SK-N-SH (cell line): ENCODE measurements at regions not wholly inside any gene's neighbourhood (a gene's known extent, or its start where the extent isn't known, plus 50 kb on each side); places are given as distances from the start of the nearest gene placed in this dataset.
A peak's percentile ranks its signal among the peaks of the same experiment; 100 is the strongest.

Experiments used
- CTCF ChIA-PET: fragments of 300-600, 350-600 bp; formaldehyde crosslinking; extraction: SDS; loops from one replicate; lab custom pipeline; 2021; lab: Yijun Ruan, JAX
- POLR2A ChIA-PET: fragments of 350-600 bp; sonication (Branson Sonifier 250); formaldehyde crosslinking; extraction: SDS; loops from one replicate; lab custom pipeline; 2020; ENCODE audit warnings: antibody characterized with exemption, inconsistent platforms; lab: Yijun Ruan, JAX
- DNase-seq: peaks from one replicate; pipeline ENCODE4 v3.0.0; 2012
- H2AFZ ChIP-seq: fragments of 200-600 bp; sonication (generic); 2 replicates; pipeline ENCODE4 v1.8.1; 2016; ENCODE audit warnings: antibody characterized with exemption, mild to moderate bottlenecking, low read depth
- H3F3A ChIP-seq: fragments of 200-600 bp; sonication (generic); replicated peaks from 2 replicates; pipeline ENCODE3; 2016; ENCODE audit warnings: antibody characterized with exemption, mild to moderate bottlenecking; ENCODE audit not compliant: insufficient read depth
- H3K27ac ChIP-seq, 2 experiments: fragments of 200-500 bp in 1 of 2; fragments of 200-600 bp in 1 of 2; sonication (Bioruptor generic) in 1 of 2; sonication (generic), shearing (Covaris generic) in 1 of 2; 2 replicates each; pipeline versions ENCODE4 v1.5.1 to v1.6.1; 2014 to 2016; ENCODE audit warnings: low read depth in 2 of 2, inconsistent platforms in 1 of 2, low read length in 1 of 2, mild to moderate bottlenecking in 1 of 2, mixed read lengths in 1 of 2
- H3K27me3 ChIP-seq: fragments of 200-600 bp; sonication (generic), shearing (Covaris generic); 2 replicates; pipeline ENCODE4 v1.6.1; 2016; ENCODE audit warnings: mixed run types; ENCODE audit not compliant: insufficient read depth
- H3K36me3 ChIP-seq, 2 experiments: fragments of 200-500 bp in 1 of 2; fragments of 200-600 bp in 1 of 2; sonication (Bioruptor generic) in 1 of 2; sonication (generic) in 1 of 2; replicated peaks in 1 of 2; 2 replicates each; pipeline versions ENCODE3 to v1.5.1; 2014 to 2016; ENCODE audit warnings: low read length in 1 of 2, mild to moderate bottlenecking in 1 of 2; ENCODE audit not compliant: insufficient read depth in 2 of 2, control insufficient read depth in 1 of 2
- H3K4me1 ChIP-seq, 2 experiments: fragments of 200-500 bp in 1 of 2; fragments of 200-600 bp in 1 of 2; sonication (Bioruptor generic) in 1 of 2; sonication (generic), shearing (Covaris generic) in 1 of 2; 2 replicates each; pipeline versions ENCODE4 v1.5.1 to v1.6.1; 2014 to 2016; ENCODE audit warnings: low read depth in 1 of 2, low read length in 1 of 2, mixed run types in 1 of 2; ENCODE audit not compliant: insufficient read depth in 2 of 2, control insufficient read depth in 1 of 2
- H3K4me2 ChIP-seq: fragments of 200-600 bp; sonication (generic), shearing (Covaris generic); 2 replicates; pipeline ENCODE4 v1.6.1; 2017; ENCODE audit warnings: mixed run types
- H3K4me3 ChIP-seq, 2 experiments: fragments of 200-500 bp in 1 of 2; fragments of 200-600 bp in 1 of 2; sonication (Bioruptor generic) in 1 of 2; sonication (generic), shearing (Covaris generic) in 1 of 2; 2 replicates each; pipeline versions ENCODE4 v1.5.1 to v1.8.1; 2014 to 2016; ENCODE audit warnings: low read depth in 2 of 2, inconsistent platforms in 1 of 2, low read length in 1 of 2, mild to moderate bottlenecking in 1 of 2, mixed read lengths in 1 of 2, moderate library complexity in 1 of 2
- H3K79me2 ChIP-seq: fragments of 200-600 bp; sonication (generic); 2 replicates; pipeline ENCODE4 v1.8.1; 2017; ENCODE audit warnings: mild to moderate bottlenecking; ENCODE audit not compliant: insufficient read depth
- H3K9ac ChIP-seq: fragments of 200-600 bp; sonication (generic); 2 replicates; pipeline ENCODE4 v1.6.1; 2017; ENCODE audit warnings: mixed run types
- H3K9me2 ChIP-seq: fragments of 200-600 bp; sonication (generic); 2 replicates; pipeline ENCODE4 v1.6.1; 2017; ENCODE audit warnings: mixed run types
- H3K9me3 ChIP-seq: fragments of 200-600 bp; sonication (generic); 2 replicates; pipeline ENCODE4 v1.6.1; 2017; ENCODE audit warnings: mixed run types, mild to moderate bottlenecking, moderate library complexity
- H4K20me1 ChIP-seq: fragments of 200-600 bp; sonication (generic); 2 replicates; pipeline ENCODE4 v1.6.1; 2017; ENCODE audit warnings: mild to moderate bottlenecking, mixed run types; ENCODE audit not compliant: insufficient read depth
- ELF1 ChIP-seq: IDR thresholded peaks from 2 replicates; pipeline ENCODE4 v1.4.0; 2012
- EP300 ChIP-seq, 2 experiments: IDR thresholded peaks; 2 replicates each; pipeline versions ENCODE4 v1.4.0 to v1.6.1; 2012; ENCODE audit warnings: borderline replicate concordance in 1 of 2, low read depth in 1 of 2, low read length in 1 of 2
- GATA2 ChIP-seq: sonication (generic); formaldehyde crosslinking; IDR thresholded peaks from 2 replicates; pipeline ENCODE4 v1.5.0; 2020; ENCODE audit warnings: mild to moderate bottlenecking, missing genetic modification reagents
- IRF3 ChIP-seq: fragments of 150-350 bp; IDR thresholded peaks from 2 replicates; pipeline ENCODE4 v1.6.1; 2016; ENCODE audit warnings: mild to moderate bottlenecking, low read depth, low read length
- JUND ChIP-seq: IDR thresholded peaks from 2 replicates; pipeline ENCODE4 v1.4.0; 2012
- MEF2A ChIP-seq: IDR thresholded peaks from 2 replicates; pipeline ENCODE4 v1.4.0; 2012; ENCODE audit warnings: low read depth, borderline replicate concordance
- MXI1 ChIP-seq: IDR thresholded peaks from 2 replicates; pipeline ENCODE4 v1.6.1; 2012; ENCODE audit warnings: mild to moderate bottlenecking, low read depth, low read length, improper control_type of control experiment
- NFIC ChIP-seq: IDR thresholded peaks from 2 replicates; pipeline ENCODE4 v1.4.0; 2012; ENCODE audit warnings: borderline replicate concordance
- NRF1 ChIP-seq: IDR thresholded peaks from 2 replicates; pipeline ENCODE4 v1.6.1; 2012; ENCODE audit warnings: low read depth, mild to moderate bottlenecking, low read length
- PBX3 ChIP-seq: IDR thresholded peaks from 2 replicates; pipeline ENCODE4; 2012
- RCOR1 ChIP-seq: fragments of 150-350 bp; IDR thresholded peaks from 2 replicates; pipeline ENCODE4 v1.6.1; 2017; ENCODE audit warnings: antibody characterized with exemption, low read length
- REST ChIP-seq: IDR thresholded peaks from 2 replicates; pipeline ENCODE4 v1.6.1; 2012; ENCODE audit warnings: mild to moderate bottlenecking, low read depth, low read length, moderate library complexity
- RFX5 ChIP-seq: IDR thresholded peaks from 2 replicates; pipeline ENCODE4 v1.6.1; 2012; ENCODE audit warnings: mild to moderate bottlenecking, improper control_type of control experiment, low read length
- RXRA ChIP-seq: IDR thresholded peaks from 2 replicates; pipeline ENCODE4 v1.4.0; 2012; ENCODE audit warnings: low read depth, mild to moderate bottlenecking, borderline replicate concordance
- TCF12 ChIP-seq: IDR thresholded peaks from 2 replicates; pipeline ENCODE4 v1.4.0; 2012
- TEAD4 ChIP-seq: IDR thresholded peaks from 2 replicates; pipeline ENCODE4 v1.4.0; 2012; ENCODE audit warnings: mild to moderate bottlenecking, borderline replicate concordance; ENCODE audit not compliant: insufficient read depth
- USF1 ChIP-seq: IDR thresholded peaks from 2 replicates; pipeline ENCODE4 v1.4.0; 2012; ENCODE audit warnings: low read depth, borderline replicate concordance
- USF2 ChIP-seq: fragments of 150-350 bp; IDR thresholded peaks from 2 replicates; pipeline ENCODE4 v1.6.1; 2017; ENCODE audit warnings: antibody characterized with exemption, low read length, low read depth, borderline replicate concordance
- ZBTB33 ChIP-seq: IDR thresholded peaks from 2 replicates; pipeline ENCODE4 v1.4.0; 2012; ENCODE audit warnings: low read depth, borderline replicate concordance
- WGBS: methylation state at CpG from one replicate; pipeline ENCODE4 v1.1.6; 2017; ENCODE audit warnings: low lambda C conversion rate; 5-methylcytosine and 5-hydroxymethylcytosine counted together

- H3K9ac ChIP-seq = no peak overlapping the region
- H3K79me2 ChIP-seq = no peaks in the 10 kb centered on the region
- H4K20me1 ChIP-seq = no peaks in the 10 kb centered on the region
- peak overlapping the region in 1 of 2 experiments; percentile 67; a peak in 2 of 4 replicates for H3K27ac ChIP-seq
- ChIA-PET CTCF (interaction anchor here (1.3 kb wide), 1 partner anchor 17 kb away, joined by 4 read pairs; no protein-coding TSS in a partner anchor), POLR2A (interaction anchor here (0.8 to 1.0 kb wide), 3 partner anchors 11 to 1020 kb away, joined by 3 to 9 read pairs (median 3); no protein-coding TSS in a partner anchor)
- H3K36me3 ChIP-seq = no peaks in the 10 kb centered on the region
- TF ChIP-seq USF1 (no peak), GATA2 (CRISPR knock-in tag) (no peak), PBX3 (no peak), MXI1 (no peak), IRF3 (no peak), TEAD4 (no peak), ZBTB33 (no peak), NRF1 (no peak), RFX5 (no peak), NFIC (no peak), RXRA (no peak), TCF12 (no peak), USF2 (no peak), EP300 (IDR thresholded peaks at IDR 0.05; ENCODE audit: borderline replicate concordance in 1 of 2, low read depth in 1 of 2, low read length in 1 of 2) (no peak), REST (no peak), MEF2A (no peak), JUND (no peak), ELF1 (no peak), RCOR1 (no peak)
- no peak for DNase-seq
- H3K9me3 ChIP-seq = no peaks in the 10 kb centered on the region
- no peaks in the 10 kb centered on the region for H3F3A ChIP-seq
- H3K4me1 ChIP-seq = peaks cover 0 to 15% of the 10 kb centered on the region in 2 experiments; a peak in 2 of 4 replicates
- no peaks in the 10 kb centered on the region for H3K27me3 ChIP-seq
- no peak overlapping the region for H3K4me3 ChIP-seq
- 0 out of 2 replicates have a peak overlapping the region, but pooled peaks have one; percentile 35 for H3K4me2 ChIP-seq
- H3K9me2 ChIP-seq = no peaks in the 10 kb centered on the region
- no peak overlapping the region for H2AFZ ChIP-seq
- WGBS = 36% methylated on average over 5 of the region's 5 CpGs
Measured at GRCh38 chr7:68321776-68322496, 1276.3 kb upstream of the AUTS2 start.
